ENCODE measurements at regions not wholly inside any gene's neighbourhood (a gene's known extent, or its start where the extent isn't known, plus 50 kb on each side); places are given as distances from the start of the nearest gene placed in this dataset.

DNA sequence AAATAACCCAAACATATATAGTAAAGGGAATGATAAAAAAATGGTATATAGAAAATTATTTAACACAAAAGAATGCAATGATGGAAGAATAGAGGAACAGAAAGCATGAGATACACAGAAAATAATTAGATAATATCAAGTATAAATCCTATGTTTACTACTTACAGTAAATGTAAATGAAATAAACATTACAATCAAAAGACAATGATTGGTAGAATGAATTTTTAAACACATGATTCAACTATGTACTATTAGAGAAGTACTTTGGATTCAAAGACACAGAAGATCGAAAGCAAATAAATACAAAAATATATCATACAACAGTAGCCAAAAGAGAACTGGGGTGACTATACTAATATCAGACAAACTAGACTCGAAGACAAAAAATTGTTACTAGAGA is 97.6 kb upstream of the PARD3B start:
- H3K27me3 ChIP-seq = peaks cover 0 to 2% (median 0%) of the 10 kb centered on the region in 7 donors
- ATAC-seq (no peak), DNase-seq (no peak)
- H3K27ac ChIP-seq = no peak overlapping the region
- no peak overlapping the region for H3K4me3 ChIP-seq
- WGBS, 2 donors = 96 to 97% methylated on average over 2 of the region's 2 CpGs
- intact Hi-C loops (cut with DNase I) = no loop called here
- TF ChIP-seq, protein P1, sequence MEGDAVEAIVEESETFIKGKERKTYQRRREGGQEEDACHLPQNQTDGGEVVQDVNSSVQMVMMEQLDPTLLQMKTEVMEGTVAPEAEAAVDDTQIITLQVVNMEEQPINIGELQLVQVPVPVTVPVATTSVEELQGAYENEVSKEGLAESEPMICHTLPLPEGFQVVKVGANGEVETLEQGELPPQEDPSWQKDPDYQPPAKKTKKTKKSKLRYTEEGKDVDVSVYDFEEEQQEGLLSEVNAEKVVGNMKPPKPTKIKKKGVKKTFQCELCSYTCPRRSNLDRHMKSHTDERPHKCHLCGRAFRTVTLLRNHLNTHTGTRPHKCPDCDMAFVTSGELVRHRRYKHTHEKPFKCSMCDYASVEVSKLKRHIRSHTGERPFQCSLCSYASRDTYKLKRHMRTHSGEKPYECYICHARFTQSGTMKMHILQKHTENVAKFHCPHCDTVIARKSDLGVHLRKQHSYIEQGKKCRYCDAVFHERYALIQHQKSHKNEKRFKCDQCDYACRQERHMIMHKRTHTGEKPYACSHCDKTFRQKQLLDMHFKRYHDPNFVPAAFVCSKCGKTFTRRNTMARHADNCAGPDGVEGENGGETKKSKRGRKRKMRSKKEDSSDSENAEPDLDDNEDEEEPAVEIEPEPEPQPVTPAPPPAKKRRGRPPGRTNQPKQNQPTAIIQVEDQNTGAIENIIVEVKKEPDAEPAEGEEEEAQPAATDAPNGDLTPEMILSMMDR (IDR thresholded peaks at IDR 0.05) = no peak
- peaks cover 0 to 11% (median 4%) of the 10 kb centered on the region in 9 donors for H3K4me1 ChIP-seq
- no peaks in the 10 kb centered on the region for H3K36me3 ChIP-seq
- peaks cover 0 to 24% (median 3%) of the 10 kb centered on the region in 11 donors for H3K9me3 ChIP-seq

DNA sequence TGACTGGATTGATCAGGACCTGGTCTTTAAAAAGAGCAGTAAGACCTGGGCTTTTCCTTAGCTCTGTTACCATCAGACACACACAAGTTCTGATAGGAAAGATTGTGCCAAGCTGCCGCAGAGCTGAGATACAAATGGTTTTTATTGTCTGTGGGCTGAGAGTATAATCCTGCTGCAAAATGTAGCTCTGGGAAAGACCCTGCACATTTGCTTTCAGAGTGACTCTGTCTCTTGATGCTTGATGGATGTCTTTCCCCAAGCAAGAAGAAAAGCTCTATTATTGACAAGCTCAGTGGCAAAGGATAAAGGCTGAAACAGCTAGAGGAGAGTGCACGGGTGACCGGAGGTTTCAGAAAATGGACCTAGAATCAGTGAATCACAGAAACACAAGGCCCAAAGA is 95.3 kb upstream of the PARD3B start:
- WGBS, 2 donors = 89 to 95% methylated on average over 3 of the region's 3 CpGs
- TF ChIP-seq, protein P1 (IDR thresholded peaks at IDR 0.05) = no peak
- DNase-seq = no peak
- peaks cover 0 to 20% (median 3%) of the 10 kb centered on the region in 11 donors for H3K9me3 ChIP-seq
- no peak overlapping the region for H3K4me3 ChIP-seq
- H3K36me3 ChIP-seq = no peaks in the 10 kb centered on the region
- no peak for ATAC-seq
- H3K27me3 ChIP-seq = no peaks in the 10 kb centered on the region
- no peak overlapping the region for H3K27ac ChIP-seq
- intact Hi-C loops (cut with DNase I) = no loop called here
- peaks cover 3 to 31% (median 18%) of the 10 kb centered on the region in 9 donors for H3K4me1 ChIP-seq

DNA sequence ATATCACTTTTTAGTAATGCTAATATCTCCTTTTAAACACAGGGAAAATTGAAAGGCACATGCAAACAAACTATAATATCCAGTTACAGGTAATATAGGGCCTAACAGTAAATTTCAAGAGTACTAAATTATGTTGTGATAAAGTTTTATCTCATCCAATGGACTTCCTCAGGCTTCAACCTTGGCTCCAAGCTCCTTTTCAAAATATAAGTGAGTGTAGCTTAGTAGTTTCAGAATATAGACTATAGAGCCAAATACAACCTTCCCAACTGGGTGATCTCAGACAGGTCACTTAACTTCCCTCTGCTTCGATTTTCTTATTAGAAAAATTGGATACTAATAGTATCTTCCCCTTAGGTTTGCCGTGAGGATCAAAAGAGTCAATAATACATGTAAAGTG is 93.5 kb upstream of the PARD3B start:
- TF ChIP-seq, protein P1 (IDR thresholded peaks at IDR 0.05) = no peak
- DNase-seq (no peak), ATAC-seq (no peak)
- intact Hi-C loops (cut with DNase I) = no loop called here
- peaks cover 0 to 6% (median 0%) of the 10 kb centered on the region in 11 donors for H3K9me3 ChIP-seq
- peaks cover 3 to 31% (median 18%) of the 10 kb centered on the region in 9 donors for H3K4me1 ChIP-seq
- H3K4me3 ChIP-seq = no peak overlapping the region
- no peaks in the 10 kb centered on the region for H3K27me3 ChIP-seq
- no peaks in the 10 kb centered on the region for H3K36me3 ChIP-seq
- 64 to 76% methylated on average over 2 of the region's 2 CpGs for WGBS, 2 donors
- peak overlapping the region in 5 of 10 donors; percentile 20 to 55 (median 46) for H3K27ac ChIP-seq

DNA sequence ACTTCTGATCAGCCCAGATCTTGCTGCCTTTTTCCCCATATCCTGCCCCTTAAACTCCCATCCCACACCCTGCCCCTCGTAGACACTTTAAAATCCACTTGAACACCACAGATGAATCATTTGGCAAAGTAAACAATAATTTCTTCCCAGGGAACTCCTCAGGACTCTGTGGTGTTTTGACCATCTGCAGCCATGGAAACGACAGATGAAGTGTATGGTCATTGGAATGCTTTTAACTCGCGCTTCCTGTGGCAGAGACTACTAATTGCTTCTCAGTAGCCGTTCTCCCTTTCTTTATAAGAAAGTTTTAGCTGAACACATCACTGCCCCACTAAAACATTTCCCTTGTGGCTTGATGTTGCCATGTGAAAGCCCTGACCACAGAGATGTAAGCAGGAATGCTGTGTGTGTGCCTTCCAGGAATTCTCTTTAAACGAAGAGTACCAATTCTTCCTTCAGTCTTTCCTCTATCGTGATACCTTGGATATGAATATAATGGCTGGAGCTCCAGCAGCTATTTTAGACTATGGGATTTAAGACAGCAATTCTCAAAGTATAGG is 92.7 kb upstream of the PARD3B start:
- peaks cover 3 to 31% (median 18%) of the 10 kb centered on the region in 9 donors for H3K4me1 ChIP-seq
- H3K27me3 ChIP-seq = no peaks in the 10 kb centered on the region
- intact Hi-C loops (cut with DNase I) = no loop called here
- H3K27ac ChIP-seq = peak overlapping the region in 7 of 10 donors; percentile 2 to 55 (median 46)
- TF ChIP-seq, protein P1 (IDR thresholded peaks at IDR 0.05) = no peak
- H3K36me3 ChIP-seq = no peaks in the 10 kb centered on the region
- DNase-seq = peak in 1 of 2 donors; percentile 58
- ATAC-seq = peak; percentile 72 to 95 (median 88)
- 19 to 21% methylated on average over 7 of the region's 7 CpGs for WGBS, 2 donors
- H3K9me3 ChIP-seq = no peaks in the 10 kb centered on the region
- H3K4me3 ChIP-seq = no peak overlapping the region

Measured in heart right ventricle (tissue), 16 donors.